NCI-H2029 treated with DMSO at 0.1 percent for 48 hours (cell line): ENCODE measurements at regions not wholly inside any gene's neighbourhood (a gene's known extent, or its start where the extent isn't known, plus 50 kb on each side); places are given as distances from the start of the nearest gene placed in this dataset.
"Not testable (repeated sequence)": the region's sequence is repeated elsewhere in the genome, so short reads cannot be mapped to it uniquely, and the experiment has no call there.

Experiments
- DNase-seq: peaks from one replicate; lab custom pipeline; 2025; lab: John Stamatoyannopoulos, UW

- no peak for DNase-seq
These were observed 54.0 kb upstream of the BBX start for GRCh38 chr3:107468782-107469181.

- DNase-seq, result not testable (repeated sequence)
These were observed 52.3 kb upstream of the BBX start for GRCh38 chr3:107470496-107470895.
